ENCODE measurements at regions not wholly inside any gene's neighbourhood (a gene's known extent, or its start where the extent isn't known, plus 50 kb on each side); places are given as distances from the start of the nearest gene placed in this dataset.

- TF ChIP-seq POLR2A (IDR thresholded peaks at IDR 0.05; ENCODE audit: low read depth, low read length) (no peak), POLR2AphosphoS5 (IDR thresholded peaks at IDR 0.05; ENCODE audit: low read depth, low read length) (no peak), TAF1 (IDR thresholded peaks at IDR 0.05; ENCODE audit: borderline replicate concordance, low read depth, low read length) (no peak)
These were observed 248.6 kb downstream of the HIVEP2 start for GRCh38 chr6:142696123-142697000.
